ENCODE measurements at regions not wholly inside any gene's neighbourhood (a gene's known extent, or its start where the extent isn't known, plus 50 kb on each side); places are given as distances from the start of the nearest gene placed in this dataset.

DNA sequence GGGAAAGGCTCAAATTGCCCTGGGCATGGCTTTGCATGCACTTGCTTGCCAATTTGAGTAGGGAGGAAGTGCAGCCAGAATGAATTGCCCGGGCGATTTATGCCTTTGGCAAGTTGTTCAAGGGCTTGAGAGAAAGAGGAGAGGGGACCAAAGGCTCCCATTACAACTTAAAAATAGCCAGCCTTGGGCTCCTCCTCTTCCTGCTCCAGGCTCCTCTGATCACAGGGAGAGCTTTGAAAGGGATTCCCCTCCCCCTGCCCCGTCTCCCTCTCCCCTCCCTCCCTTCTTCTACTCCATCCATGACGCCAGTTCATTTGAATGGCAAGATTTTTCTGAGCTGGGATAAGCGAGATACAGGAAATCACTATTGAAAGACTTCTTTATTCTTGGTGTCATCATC is 304.9 kb upstream of the JAG1 start:
- ATAC-seq: no peak
- DNase-seq: no peak
- Histone ChIP-seq H3K27me3 (no peaks in the 10 kb centered on the region), H3K27ac (no peak overlapping the region), H3K4me1 (peaks cover 0 to 23% (median 8%) of the 10 kb centered on the region in 12 donors), H3K9me3 (no peaks in the 10 kb centered on the region), H3K36me3 (no peaks in the 10 kb centered on the region), H3K4me3 (no peak overlapping the region)
- 69 to 84% (median 76%) methylated on average over 5 of the region's 5 CpGs for WGBS, 4 donors
- no peak for TF ChIP-seq POLR2A (IDR thresholded peaks at IDR 0.05)
- TF ChIP-seq, protein P1, sequence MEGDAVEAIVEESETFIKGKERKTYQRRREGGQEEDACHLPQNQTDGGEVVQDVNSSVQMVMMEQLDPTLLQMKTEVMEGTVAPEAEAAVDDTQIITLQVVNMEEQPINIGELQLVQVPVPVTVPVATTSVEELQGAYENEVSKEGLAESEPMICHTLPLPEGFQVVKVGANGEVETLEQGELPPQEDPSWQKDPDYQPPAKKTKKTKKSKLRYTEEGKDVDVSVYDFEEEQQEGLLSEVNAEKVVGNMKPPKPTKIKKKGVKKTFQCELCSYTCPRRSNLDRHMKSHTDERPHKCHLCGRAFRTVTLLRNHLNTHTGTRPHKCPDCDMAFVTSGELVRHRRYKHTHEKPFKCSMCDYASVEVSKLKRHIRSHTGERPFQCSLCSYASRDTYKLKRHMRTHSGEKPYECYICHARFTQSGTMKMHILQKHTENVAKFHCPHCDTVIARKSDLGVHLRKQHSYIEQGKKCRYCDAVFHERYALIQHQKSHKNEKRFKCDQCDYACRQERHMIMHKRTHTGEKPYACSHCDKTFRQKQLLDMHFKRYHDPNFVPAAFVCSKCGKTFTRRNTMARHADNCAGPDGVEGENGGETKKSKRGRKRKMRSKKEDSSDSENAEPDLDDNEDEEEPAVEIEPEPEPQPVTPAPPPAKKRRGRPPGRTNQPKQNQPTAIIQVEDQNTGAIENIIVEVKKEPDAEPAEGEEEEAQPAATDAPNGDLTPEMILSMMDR (IDR thresholded peaks at IDR 0.05): no peak
- intact Hi-C loops (cut with DNase I): no loop called here

DNA sequence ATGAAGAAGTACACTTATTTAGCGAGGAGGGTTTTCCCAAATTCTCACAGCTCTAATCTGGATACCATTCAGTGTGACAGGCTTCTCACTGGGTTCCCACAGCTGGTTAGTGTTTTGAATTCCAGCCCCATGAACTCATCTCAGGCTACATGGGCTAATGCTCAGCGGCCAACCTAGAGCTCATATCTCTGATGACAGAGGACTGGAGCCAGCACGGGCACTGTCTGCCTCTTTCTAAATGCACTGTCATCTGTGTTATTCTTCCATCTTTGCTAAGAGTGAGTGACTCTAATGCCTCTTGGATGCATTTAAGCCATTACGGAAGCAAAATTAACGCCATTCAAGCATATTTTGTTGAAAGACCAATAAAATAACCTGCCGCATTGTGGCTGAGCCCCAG is 308.9 kb upstream of the JAG1 start:
- intact Hi-C loops (cut with DNase I): loop anchor here in 2 of 10 donors (5.0 to 10.0 kb wide), 3 partner anchors 85 to 310 kb away; partner anchors contain the start of gene JAG1 (in 2 of the 2)
- Histone ChIP-seq H3K27me3 (no peaks in the 10 kb centered on the region), H3K36me3 (no peaks in the 10 kb centered on the region), H3K27ac (peak overlapping the region in 11 of 12 donors; percentile 41 to 79 (median 66)), H3K4me1 (peaks cover 0 to 41% (median 16%) of the 10 kb centered on the region in 12 donors), H3K9me3 (no peaks in the 10 kb centered on the region), H3K4me3 (peak overlapping the region in 1 of 12 donors; percentile 14)
- WGBS, 4 donors: 40 to 54% (median 43%) methylated on average over 6 of the region's 6 CpGs
- TF ChIP-seq POLR2A (IDR thresholded peaks at IDR 0.05): no peak
- TF ChIP-seq, protein P1 (IDR thresholded peaks at IDR 0.05): no peak
- ATAC-seq (peak; percentile 97 to 99 (median 99)), DNase-seq (peak; percentile 55 to 88 (median 73))

DNA sequence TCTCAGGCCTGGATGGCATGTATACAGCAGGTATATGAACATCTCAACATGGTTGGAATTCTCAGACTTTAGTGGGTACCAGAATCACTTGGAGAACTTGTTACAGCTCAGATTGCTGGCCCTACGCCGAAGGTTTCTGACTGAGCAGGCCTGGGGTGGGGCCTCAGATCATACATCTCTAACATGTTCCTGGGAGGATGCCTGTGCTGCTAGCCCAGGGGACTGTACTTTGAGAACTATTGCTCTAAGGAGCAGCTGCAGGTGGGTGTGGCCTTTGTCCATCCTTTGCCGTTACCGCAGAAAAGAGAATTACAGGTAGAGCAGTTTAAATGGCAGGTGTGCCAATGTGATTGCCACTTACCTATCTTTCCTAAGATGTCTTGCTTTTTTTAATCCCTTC is 310.5 kb upstream of the JAG1 start:
- intact Hi-C loops (cut with DNase I): loop anchor here in 2 of 10 donors (5.0 to 10.0 kb wide), 3 partner anchors 83 to 312 kb away; partner anchors contain the start of gene JAG1 (in 2 of the 2)
- H3K27me3 ChIP-seq: no peaks in the 10 kb centered on the region
- no peaks in the 10 kb centered on the region for H3K36me3 ChIP-seq
- H3K9me3 ChIP-seq: no peaks in the 10 kb centered on the region
- ATAC-seq (no peak), DNase-seq (no peak)
- peak overlapping the region in 3 of 12 donors; percentile 53 to 59 (median 55) for H3K27ac ChIP-seq
- WGBS, 4 donors: 92 to 97% (median 94%) methylated on average over 4 of the region's 4 CpGs
- peaks cover 0 to 41% (median 16%) of the 10 kb centered on the region in 12 donors for H3K4me1 ChIP-seq
- TF ChIP-seq, protein P1 (IDR thresholded peaks at IDR 0.05): no peak
- no peak for TF ChIP-seq POLR2A (IDR thresholded peaks at IDR 0.05)
- H3K4me3 ChIP-seq: no peak overlapping the region

DNA sequence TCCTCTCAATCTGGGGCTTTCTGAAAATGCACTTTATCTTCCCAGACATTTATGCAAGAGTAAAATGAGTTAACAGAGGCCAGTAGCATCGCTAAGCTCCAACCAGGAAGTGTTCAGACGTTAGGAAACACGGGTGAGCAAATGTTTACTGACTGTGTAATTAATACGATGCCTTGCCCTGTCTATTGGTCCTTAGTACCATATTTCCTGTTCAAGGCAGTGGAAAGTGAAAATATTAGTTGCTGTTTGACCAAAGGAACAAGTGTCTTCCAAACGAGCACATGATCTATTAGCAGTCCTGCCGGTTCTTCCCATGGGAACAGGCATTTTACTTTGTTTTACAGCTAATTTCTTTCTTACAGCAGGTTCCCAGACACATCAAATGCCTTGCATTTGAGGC is 311.1 kb upstream of the JAG1 start:
- DNase-seq (no peak), ATAC-seq (no peak)
- intact Hi-C loops (cut with DNase I): loop anchor here in 2 of 10 donors (5.0 to 10.0 kb wide), 3 partner anchors 82 to 313 kb away; partner anchors contain the start of gene JAG1 (in 2 of the 2)
- Histone ChIP-seq H3K27me3 (no peaks in the 10 kb centered on the region), H3K36me3 (no peaks in the 10 kb centered on the region), H3K4me3 (no peak overlapping the region), H3K9me3 (no peaks in the 10 kb centered on the region), H3K4me1 (peaks cover 0 to 41% (median 16%) of the 10 kb centered on the region in 12 donors), H3K27ac (peak overlapping the region in 7 of 12 donors; percentile 9 to 59 (median 52))
- WGBS, 4 donors: 47 to 61% (median 49%) methylated on average over 6 of the region's 6 CpGs
- TF ChIP-seq POLR2A (IDR thresholded peaks at IDR 0.05): no peak
